ENCODE measurements at regions not wholly inside any gene's neighbourhood (a gene's known extent, or its start where the extent isn't known, plus 50 kb on each side); places are given as distances from the start of the nearest gene placed in this dataset.

- no peak for TF ChIP-seq POLR2A (IDR thresholded peaks at IDR 0.05; ENCODE audit: low read length)
- no peak for TF ChIP-seq HDAC2 (IDR thresholded peaks at IDR 0.05)
- TF ChIP-seq HEYL (CRISPR knock-in tag; IDR thresholded peaks at IDR 0.05) = no peak
- TF ChIP-seq CTCF (IDR thresholded peaks at IDR 0.05) = no peak
- no peak for TF ChIP-seq REST (IDR thresholded peaks at IDR 0.05)
- no peak for TF ChIP-seq KDM1A (IDR thresholded peaks at IDR 0.05; ENCODE audit: low read depth)
Observed at GRCh38 chr10:9061871-9062270, 1007.4 kb downstream of the GATA3 start.
